Liver (tissue), 8 donors: ENCODE measurements at regions not wholly inside any gene's neighbourhood (a gene's known extent, or its start where the extent isn't known, plus 50 kb on each side); places are given as distances from the start of the nearest gene placed in this dataset.
A peak's percentile ranks its signal among the peaks of the same experiment; 100 is the strongest.

ENCODE experiments used
- DNase-seq: peaks from one replicate; pipeline ENCODE4 v3.0.0-alpha.2; 2017; ENCODE audit warnings: low spot score
- H3K27ac ChIP-seq, 2 donors: one replicate each; pipeline ENCODE4 v1.7.0; 2013; ENCODE audit warnings: inconsistent platforms in 2 of 2, low read length in 2 of 2, control low read depth in 1 of 2, low read depth in 1 of 2, mild to moderate bottlenecking in 1 of 2
- H3K27me3 ChIP-seq, 4 donors: one replicate each; pipeline versions ENCODE4 v1.6.1 to v1.7.0; 2013; ENCODE audit warnings: low read length in 3 of 4, inconsistent platforms in 1 of 4, mild to moderate bottlenecking in 1 of 4, moderate library complexity in 1 of 4; ENCODE audit not compliant: control insufficient read depth in 4 of 4, insufficient read depth in 4 of 4
- H3K36me3 ChIP-seq, 4 donors: one replicate each; pipeline versions ENCODE4 v1.6.1 to v1.7.0; 2013; ENCODE audit warnings: low read length in 3 of 4, mild to moderate bottlenecking in 3 of 4, low read depth in 1 of 4, moderate library complexity in 1 of 4; ENCODE audit not compliant: control insufficient read depth in 4 of 4, insufficient read depth in 3 of 4
- H3K4me1 ChIP-seq, 4 donors: one replicate each; pipeline versions ENCODE4 v1.6.1 to v1.7.0; 2013; ENCODE audit warnings: low read length in 3 of 4, mild to moderate bottlenecking in 3 of 4, moderate library complexity in 1 of 4; ENCODE audit not compliant: control insufficient read depth in 4 of 4, insufficient read depth in 4 of 4
- H3K4me3 ChIP-seq, 3 donors: one replicate each; pipeline versions ENCODE4 v1.6.1 to v1.7.0; 2013; ENCODE audit warnings: low read length in 3 of 3, control low read depth in 1 of 3, low read depth in 1 of 3, mild to moderate bottlenecking in 1 of 3
- H3K9ac ChIP-seq, 2 donors: one replicate each; pipeline ENCODE4 v1.7.0; 2013; ENCODE audit warnings: low read length in 2 of 2, mild to moderate bottlenecking in 2 of 2, moderate library complexity in 2 of 2, control low read depth in 1 of 2, low read depth in 1 of 2
- H3K9me3 ChIP-seq, 4 donors: one replicate each; pipeline versions ENCODE4 v1.6.1 to v1.7.0; 2013; ENCODE audit warnings: low read length in 3 of 4; ENCODE audit not compliant: control insufficient read depth in 4 of 4
- ATF3 ChIP-seq: IDR thresholded peaks from 2 replicates; pipeline ENCODE4 v1.6.1; 2016; ENCODE audit warnings: antibody characterized with exemption
- CTCF ChIP-seq: fragments of 150-350 bp; IDR thresholded peaks from 2 replicates; pipeline ENCODE4 v1.5.1; 2017; ENCODE audit warnings: improper control_type of control experiment, low read depth, low read length; ENCODE audit not compliant: missing input control
- EGR1 ChIP-seq, 2 donors: IDR thresholded peaks; 2 replicates each; pipeline ENCODE4 v1.6.1; 2016 to 2018; ENCODE audit warnings: antibody characterized with exemption in 2 of 2, low read depth in 2 of 2
- FOXA1 ChIP-seq: IDR thresholded peaks from 2 replicates; pipeline ENCODE4 v1.6.1; 2016; ENCODE audit warnings: antibody characterized with exemption
- FOXA2 ChIP-seq: IDR thresholded peaks from 2 replicates; pipeline ENCODE4 v1.6.1; 2016; ENCODE audit warnings: antibody characterized with exemption
- HNF4A ChIP-seq, 2 donors: conservative IDR thresholded peaks; 2 replicates each; pipeline ENCODE4 v1.6.1; 2016; ENCODE audit warnings: antibody characterized with exemption in 2 of 2, mild to moderate bottlenecking in 2 of 2
- JUND ChIP-seq, 2 donors: IDR thresholded peaks; 2 replicates each; pipeline ENCODE4 v1.6.1; 2016; ENCODE audit warnings: antibody characterized with exemption in 2 of 2
- MAX ChIP-seq: IDR thresholded peaks from 2 replicates; pipeline ENCODE4 v1.6.1; 2016; ENCODE audit warnings: antibody characterized with exemption
- NR2F2 ChIP-seq: IDR thresholded peaks from 2 replicates; pipeline ENCODE4 v1.6.1; 2016; ENCODE audit warnings: antibody characterized with exemption
- RAD21 ChIP-seq, 2 donors: IDR thresholded peaks; 2 replicates each; pipeline ENCODE4 v1.6.1; 2016; ENCODE audit warnings: antibody characterized with exemption in 2 of 2, mild to moderate bottlenecking in 2 of 2
- REST ChIP-seq: IDR thresholded peaks from 2 replicates; pipeline ENCODE4 v1.6.1; 2016; ENCODE audit warnings: antibody characterized with exemption, mild to moderate bottlenecking
- RXRA ChIP-seq, 2 donors: IDR thresholded peaks; 2 replicates each; pipeline ENCODE4 v1.6.1; 2017 to 2018; ENCODE audit warnings: antibody characterized with exemption in 2 of 2, mild to moderate bottlenecking in 1 of 2
- SP1 ChIP-seq: IDR thresholded peaks from 2 replicates; pipeline ENCODE4 v1.6.1; 2018; ENCODE audit warnings: antibody characterized with exemption, mild to moderate bottlenecking
- TAF1 ChIP-seq: conservative IDR thresholded peaks from 2 replicates; pipeline ENCODE4 v1.6.1; 2016; ENCODE audit warnings: antibody characterized with exemption, mild to moderate bottlenecking
- YY1 ChIP-seq: IDR thresholded peaks from 2 replicates; pipeline ENCODE4 v1.6.1; 2016; ENCODE audit warnings: antibody characterized with exemption, mild to moderate bottlenecking
- ZBTB33 ChIP-seq: IDR thresholded peaks from 2 replicates; pipeline ENCODE4 v1.6.1; 2016; ENCODE audit warnings: antibody characterized with exemption
- WGBS: extraction: QIAGEN DNeasy Blood & Tissue Kit; methylation state at CpG from one replicate; pipeline ENCODE4 v1.1.7; 2013; 5-methylcytosine and 5-hydroxymethylcytosine counted together
- donor health status: healthy.
- donor health status: healthy.
- donor health status: healthy.
- donor health status: healthy.
- donor health status: healthy.

GRCh38 chr3:22980346-22980745 is 222.8 kb upstream of the UBE2E2 start:
- Histone ChIP-seq H3K4me1 (no peaks in the 10 kb centered on the region), H3K36me3 (no peaks in the 10 kb centered on the region), H3K27ac (no peak overlapping the region), H3K9ac (no peak overlapping the region), H3K4me3 (no peak overlapping the region), H3K27me3 (no peaks in the 10 kb centered on the region), H3K9me3 (peaks cover 0 to under 1% (median 0%) of the 10 kb centered on the region in 4 donors)
- WGBS: 80% methylated on average over 7 of the region's 7 CpGs
- TF ChIP-seq TAF1 (no peak), HNF4A (conservative IDR thresholded peaks at IDR 0.05) (no peak), JUND (IDR thresholded peaks at IDR 0.05) (peak in 1 of 2 donors; percentile 16)
- no peak for DNase-seq

- Histone ChIP-seq H3K4me3 (no peak overlapping the region), H3K9me3 (peaks cover 0 to 7% (median 1%) of the 10 kb centered on the region in 4 donors), H3K36me3 (no peaks in the 10 kb centered on the region), H3K4me1 (no peaks in the 10 kb centered on the region), H3K9ac (no peak overlapping the region), H3K27ac (no peak overlapping the region), H3K27me3 (no peaks in the 10 kb centered on the region)
- WGBS: 93% methylated on average over 3 of the region's 3 CpGs
- no peak for DNase-seq
- TF ChIP-seq REST: no peak
- no peak for TF ChIP-seq MAX
Observed at GRCh38 chr3:22981166-22981565, 222.0 kb upstream of the UBE2E2 start.

- 64% methylated on average over 2 of the region's 2 CpGs for WGBS
- Histone ChIP-seq H3K36me3 (no peaks in the 10 kb centered on the region), H3K4me3 (no peak overlapping the region), H3K9ac (no peak overlapping the region), H3K27me3 (no peaks in the 10 kb centered on the region), H3K4me1 (no peaks in the 10 kb centered on the region), H3K9me3 (peaks cover 0 to 8% (median 2%) of the 10 kb centered on the region in 4 donors), H3K27ac (no peak overlapping the region)
- no peak for TF ChIP-seq RXRA (IDR thresholded peaks at IDR 0.05)
- no peak for TF ChIP-seq NR2F2
- no peak for TF ChIP-seq YY1
- TF ChIP-seq FOXA1: no peak
- no peak for TF ChIP-seq HNF4A (conservative IDR thresholded peaks at IDR 0.05)
- TF ChIP-seq REST: no peak
- TF ChIP-seq EGR1 (IDR thresholded peaks at IDR 0.05; ENCODE audit: low read depth in 2 of 2): no peak
- no peak for TF ChIP-seq CTCF
- TF ChIP-seq SP1: no peak
- TF ChIP-seq ZBTB33: no peak
- no peak for TF ChIP-seq FOXA2
- TF ChIP-seq TAF1: no peak
- TF ChIP-seq MAX: no peak
- TF ChIP-seq ATF3: no peak
- no peak for TF ChIP-seq RAD21 (IDR thresholded peaks at IDR 0.05)
- no peak for DNase-seq
Observed at GRCh38 chr3:22981861-22982260, 221.3 kb upstream of the UBE2E2 start.
